Gastrocnemius medialis (tissue), 4 donors: ENCODE measurements at regions not wholly inside any gene's neighbourhood (a gene's known extent, or its start where the extent isn't known, plus 50 kb on each side); places are given as distances from the start of the nearest gene placed in this dataset.

Source experiments
- CTCF ChIP-seq, 5 experiments: fragments of 450-650 bp in 3 of 5; fragments of 200-600 bp in 2 of 5; sonication (generic) in 2 of 5; IDR thresholded peaks in 4 of 5; conservative IDR thresholded peaks in 1 of 5; 1 replicate in 4 of 5; 2 replicates in 1 of 5; pipeline ENCODE4 v1.5.1; 2016 to 2019; ENCODE audit warnings: antibody characterized with exemption in 5 of 5, mild to moderate bottlenecking in 3 of 5, moderate library complexity in 3 of 5
- POLR2A ChIP-seq, 2 donors: fragments of 450-650 bp; IDR thresholded peaks; one replicate each; pipeline ENCODE4 v1.6.1; 2017; ENCODE audit warnings: antibody characterized with exemption in 2 of 2, mild to moderate bottlenecking in 2 of 2, moderate library complexity in 2 of 2

- no peak for TF ChIP-seq POLR2A (IDR thresholded peaks at IDR 0.05)
- no peak for TF ChIP-seq CTCF (IDR thresholded peaks at IDR 0.05 in 4 of 5, conservative IDR thresholded peaks at IDR 0.05 in 1 of 5)
Measured at GRCh38 chr4:29243851-29244250, 1476.3 kb upstream of the PCDH7 start.
